ENCODE measurements at regions not wholly inside any gene's neighbourhood (a gene's known extent, or its start where the extent isn't known, plus 50 kb on each side); places are given as distances from the start of the nearest gene placed in this dataset.

DNA sequence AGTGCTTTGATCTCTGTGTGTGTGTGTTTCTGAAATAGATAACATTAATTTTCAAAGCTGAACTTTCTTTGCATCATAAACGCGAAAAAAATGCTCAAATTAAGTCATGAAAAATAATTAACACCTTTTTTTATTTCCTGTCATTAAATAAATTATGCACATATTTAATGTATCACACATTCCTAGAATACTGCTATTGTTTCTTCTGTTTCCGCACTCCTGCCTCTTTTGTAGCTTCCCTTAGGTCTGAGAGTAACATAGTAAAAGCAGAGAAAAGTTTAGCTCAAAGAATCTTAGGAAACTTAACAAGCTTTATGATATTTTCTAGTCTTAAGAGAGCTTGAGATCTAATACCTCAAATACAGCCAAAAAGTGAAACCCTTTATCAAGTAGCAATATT is 504.2 kb downstream of the JRKL start:
- ATAC-seq (no peak), DNase-seq (no peak)
- H3K36me3 ChIP-seq = no peaks in the 10 kb centered on the region
- no peak overlapping the region for H3K27ac ChIP-seq
- H3K4me3 ChIP-seq = no peak overlapping the region
- no peaks in the 10 kb centered on the region for H3K4me1 ChIP-seq
- no peak for TF ChIP-seq CTCF (IDR thresholded peaks at IDR 0.05)
- intact Hi-C loops (cut with DNase I) = no loop called here
- no peaks in the 10 kb centered on the region for H3K27me3 ChIP-seq
- H3K9me3 ChIP-seq = no peaks in the 10 kb centered on the region

GRCh38 chr11:96894587-96894986 is 504.8 kb downstream of the JRKL start:
- no peak for DNase-seq

DNA sequence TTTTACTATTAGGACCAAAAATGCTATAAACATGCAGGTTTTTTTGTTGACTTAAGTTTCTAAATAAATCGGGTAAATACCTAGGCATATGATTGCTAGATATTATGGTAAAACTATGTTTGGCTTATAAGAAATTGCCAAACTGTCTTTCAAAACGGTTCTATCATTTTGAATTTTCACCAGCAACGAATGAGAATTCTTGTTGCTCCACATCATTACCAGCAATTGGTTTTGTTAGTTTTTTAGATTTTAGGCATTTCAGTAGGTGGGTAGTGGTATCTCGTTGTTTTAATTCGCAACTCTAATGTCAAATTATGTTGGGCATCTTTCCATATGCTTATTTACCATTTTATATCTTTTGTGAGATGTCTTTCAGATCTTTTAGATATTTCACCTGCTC is 510.2 kb downstream of the JRKL start:
- no peak overlapping the region for H3K27ac ChIP-seq
- intact Hi-C loops (cut with DNase I) = no loop called here
- ATAC-seq = no peak

More at GRCh38 chr11:96894587-96894986, 504.8 kb downstream of the JRKL start:
- Histone ChIP-seq H3K4me1 (no peaks in the 10 kb centered on the region), H3K36me3 (no peaks in the 10 kb centered on the region), H3K27ac (no peak overlapping the region), H3K9me3 (no peaks in the 10 kb centered on the region), H3K4me3 (no peak overlapping the region), H3K27me3 (no peaks in the 10 kb centered on the region)
- TF ChIP-seq CTCF (IDR thresholded peaks at IDR 0.05) = no peak
- ATAC-seq = no peak
- intact Hi-C loops (cut with DNase I) = no loop called here

DNA sequence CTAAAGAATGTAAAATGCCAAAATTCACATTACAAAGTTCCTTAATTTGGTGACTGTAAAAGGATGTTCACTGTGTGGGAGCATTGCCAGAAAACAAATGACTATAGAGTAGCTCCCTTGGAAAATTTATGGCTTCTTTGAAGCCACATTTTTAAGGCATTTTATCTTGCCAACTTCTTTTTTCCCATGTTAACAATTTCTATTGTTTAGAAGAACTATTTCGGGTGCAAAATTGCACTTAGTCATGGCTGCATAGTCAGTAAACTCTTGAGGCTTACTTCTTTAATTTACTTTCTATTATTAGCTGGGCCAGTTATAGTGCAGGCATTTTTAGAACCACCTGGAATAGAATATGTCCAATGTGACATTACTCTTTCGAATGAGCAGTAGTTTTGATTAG is 515.3 kb downstream of the JRKL start:
- H3K27me3 ChIP-seq = no peaks in the 10 kb centered on the region
- no peaks in the 10 kb centered on the region for H3K36me3 ChIP-seq
- H3K4me1 ChIP-seq = no peaks in the 10 kb centered on the region
- H3K4me3 ChIP-seq = no peak overlapping the region
- no peaks in the 10 kb centered on the region for H3K9me3 ChIP-seq
- DNase-seq (no peak), ATAC-seq (no peak)
- no peak for TF ChIP-seq CTCF (IDR thresholded peaks at IDR 0.05)
- intact Hi-C loops (cut with DNase I) = no loop called here
- H3K27ac ChIP-seq = no peak overlapping the region

More for the DNA sequence above, 510.2 kb downstream of the JRKL start:
- no peaks in the 10 kb centered on the region for H3K9me3 ChIP-seq
- H3K4me1 ChIP-seq = no peaks in the 10 kb centered on the region
- no peaks in the 10 kb centered on the region for H3K27me3 ChIP-seq
- DNase-seq = no peak
- TF ChIP-seq CTCF (IDR thresholded peaks at IDR 0.05) = no peak
- no peak overlapping the region for H3K4me3 ChIP-seq
- H3K36me3 ChIP-seq = no peaks in the 10 kb centered on the region

DNA sequence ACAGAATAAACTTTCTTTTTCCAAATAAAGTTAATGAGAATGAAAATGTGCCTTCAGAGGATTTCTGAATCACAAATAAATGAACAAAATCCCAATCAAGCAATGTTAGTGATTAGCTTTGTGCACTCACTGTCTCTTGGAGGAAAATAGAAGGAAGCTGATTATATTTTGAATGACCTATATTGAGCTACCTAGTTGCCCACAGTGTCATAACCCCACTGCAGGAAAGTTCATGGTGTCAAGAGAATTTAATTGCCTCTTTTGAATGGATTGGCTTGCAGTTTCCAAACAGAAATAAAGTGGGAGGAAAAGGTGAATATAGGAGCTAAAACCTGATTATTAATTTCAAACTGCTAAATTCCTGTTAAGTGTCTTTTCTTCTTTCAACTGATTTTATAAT is 515.9 kb downstream of the JRKL start:
- Histone ChIP-seq H3K9me3 (no peaks in the 10 kb centered on the region), H3K4me3 (no peak overlapping the region), H3K27me3 (no peaks in the 10 kb centered on the region), H3K36me3 (no peaks in the 10 kb centered on the region), H3K4me1 (no peaks in the 10 kb centered on the region), H3K27ac (no peak overlapping the region)
- ATAC-seq (no peak), DNase-seq (no peak)
- TF ChIP-seq CTCF (IDR thresholded peaks at IDR 0.05) = no peak
- intact Hi-C loops (cut with DNase I) = no loop called here

GRCh38 chr11:96906476-96906875 is 516.7 kb downstream of the JRKL start:
- H3K27ac ChIP-seq = no peak overlapping the region
- ATAC-seq = no peak
- no peak overlapping the region for H3K4me3 ChIP-seq
- no peaks in the 10 kb centered on the region for H3K27me3 ChIP-seq
- no peak for TF ChIP-seq CTCF (IDR thresholded peaks at IDR 0.05)
- DNase-seq = no peak
- H3K36me3 ChIP-seq = no peaks in the 10 kb centered on the region
- no peaks in the 10 kb centered on the region for H3K9me3 ChIP-seq
- intact Hi-C loops (cut with DNase I) = no loop called here
- H3K4me1 ChIP-seq = no peaks in the 10 kb centered on the region

Measured in upper lobe of right lung (tissue), 1 donor.